GM12878 (cell line): ENCODE measurements at regions not wholly inside any gene's neighbourhood (a gene's known extent, or its start where the extent isn't known, plus 50 kb on each side); places are given as distances from the start of the nearest gene placed in this dataset.

Source experiments
- ATAC-seq: fragments of 200-7000 bp; cut with Tn5 transposase; 3 replicates; pipeline ENCODE4 v1.9.1; 2020; ENCODE audit warnings: mild to moderate bottlenecking, moderate library complexity
- BruUV-seq: library from RNA; stranded (reverse); fragments of 400-500 nt; replicated peaks from 2 replicates; lab custom pipeline; 2021; lab: Mats Ljungman, UMichigan
- CTCF ChIA-PET: fragments of 300-600 bp; sonication (Branson Sonifier 250); formaldehyde crosslinking; extraction: SDS; loops from one replicate; lab custom pipeline; 2021; ENCODE audit warnings: inconsistent platforms; lab: Yijun Ruan, JAX
- POLR2A ChIA-PET: fragments of 350-600 bp; formaldehyde crosslinking; extraction: SDS; loops from one replicate; lab custom pipeline; 2021; ENCODE audit warnings: inconsistent platforms; lab: Charles Lee
- RAD21 ChIA-PET: fragments of 300-600 bp; sonication (Branson Sonifier 250); formaldehyde crosslinking; loops from one replicate; lab custom pipeline; 2023; ENCODE audit warnings: antibody characterized with exemption; ENCODE audit not compliant: unreplicated experiment; lab: Charles Lee
- SMC1A ChIA-PET: fragments of 300-600 bp; sonication (Branson Sonifier 250); formaldehyde crosslinking; loops from one replicate; lab custom pipeline; 2023; ENCODE audit not compliant: unreplicated experiment, uncharacterized antibody; lab: Charles Lee
- DNase-seq: peaks from one replicate; pipeline ENCODE4 v3.0.0-alpha.2; 2011; ENCODE audit warnings: low read depth, low spot score
- FAIRE-seq: peaks from 3 replicates; lab custom pipeline; 2011; peaks lifted over from hg19 to GRCh38; lab: Jason Lieb, UNC
- H2AFZ ChIP-seq: 2 replicates; pipeline ENCODE4 v1.6.0; 2011; ENCODE audit warnings: low read depth, low read length, control low read depth; ENCODE audit not compliant: control insufficient read depth
- H3K27ac ChIP-seq: 2 replicates; pipeline ENCODE4 v1.5.1; 2011; ENCODE audit warnings: control low read depth; ENCODE audit not compliant: control insufficient read depth, insufficient read depth
- H3K27me3 ChIP-seq, 2 experiments: replicated peaks in 1 of 2; 2 replicates each; pipeline versions ENCODE4 v1.6.0 to v1.6.1; 2011; ENCODE audit warnings: low read length in 1 of 2; ENCODE audit not compliant: control insufficient read depth in 2 of 2, insufficient read depth in 2 of 2
- H3K36me3 ChIP-seq, 2 experiments: 2 replicates each; pipeline ENCODE4 v1.5.1; 2011; ENCODE audit warnings: low read length in 1 of 2; ENCODE audit not compliant: control insufficient read depth in 2 of 2, insufficient read depth in 2 of 2
- H3K4me1 ChIP-seq: 2 replicates; pipeline ENCODE4 v1.6.1; 2011; ENCODE audit warnings: mild to moderate bottlenecking, low read length, moderate library complexity, mixed read lengths; ENCODE audit not compliant: control insufficient read depth, insufficient read depth
- H3K4me2 ChIP-seq: 2 replicates; pipeline ENCODE4 v1.6.0; 2011; ENCODE audit warnings: control low read depth; ENCODE audit not compliant: control insufficient read depth, insufficient read depth
- H3K4me3 ChIP-seq: fragments of 200-600 bp; sonication (generic); 2 replicates; pipeline ENCODE4 v1.5.1; 2016
- H3K79me2 ChIP-seq: 2 replicates; pipeline ENCODE4 v1.6.0; 2011; ENCODE audit warnings: low read length; ENCODE audit not compliant: control insufficient read depth, insufficient read depth
- H3K9ac ChIP-seq: 2 replicates; pipeline ENCODE4 v1.8.0; 2011; ENCODE audit warnings: low read length, control low read depth, mixed read lengths; ENCODE audit not compliant: control insufficient read depth, insufficient read depth
- H3K9me3 ChIP-seq: replicated peaks from 3 replicates; pipeline ENCODE4 v1.5.1; 2011; ENCODE audit warnings: mild to moderate bottlenecking, low read length; ENCODE audit not compliant: control insufficient read depth, insufficient read depth
- H4K20me1 ChIP-seq: 2 replicates; pipeline ENCODE4 v1.6.0; 2011; ENCODE audit not compliant: control insufficient read depth, insufficient read depth
- ASH2L ChIP-seq: fragments of 300-600, 200-600 bp; sonication (generic); IDR thresholded peaks from 2 replicates; pipeline ENCODE4 v1.6.1; 2017; ENCODE audit warnings: low read depth, mild to moderate bottlenecking, borderline replicate concordance
- ATF3 ChIP-seq: IDR thresholded peaks from 2 replicates; pipeline ENCODE4 v1.6.1; 2011; ENCODE audit warnings: low read depth, mild to moderate bottlenecking, low read length, moderate library complexity, borderline replicate concordance; ENCODE audit errors: extremely low read depth
- CTCF ChIP-seq, 3 experiments: IDR thresholded peaks in 2 of 3; conservative IDR thresholded peaks in 1 of 3; 2 replicates each; pipeline ENCODE4 v1.5.1; 2011; ENCODE audit warnings: low read depth in 3 of 3, low read length in 3 of 3, mild to moderate bottlenecking in 3 of 3, control low read depth in 2 of 3, moderate library complexity in 2 of 3, inconsistent platforms in 1 of 3, mixed read lengths in 1 of 3; ENCODE audit not compliant: control insufficient read depth in 2 of 3, insufficient read depth in 1 of 3; ENCODE audit errors: extremely low read depth in 1 of 3
- GABPA ChIP-seq: IDR thresholded peaks from 2 replicates; pipeline ENCODE4 v1.6.1; 2014; ENCODE audit warnings: antibody characterized with exemption, low read depth, mild to moderate bottlenecking, inconsistent platforms
- HCFC1 ChIP-seq: fragments of 150-350 bp; IDR thresholded peaks from 2 replicates; pipeline ENCODE4 v1.6.1; 2014; ENCODE audit warnings: low read length
- HDAC6 ChIP-seq: fragments of 200-600 bp; sonication (generic); IDR thresholded peaks from one replicate; pipeline ENCODE4 v1.8.0; 2017; ENCODE audit warnings: antibody characterized with exemption; ENCODE audit not compliant: unreplicated experiment
- HDGF ChIP-seq: fragments of 450-650 bp; IDR thresholded peaks from 2 replicates; pipeline ENCODE4 v1.6.1; 2016; ENCODE audit warnings: antibody characterized with exemption
- IRF4 ChIP-seq: IDR thresholded peaks from 2 replicates; pipeline ENCODE4 v1.6.1; 2011; ENCODE audit warnings: low read depth, low read length
- JUNB ChIP-seq: IDR thresholded peaks from 2 replicates; pipeline ENCODE4 v1.6.1; 2016; ENCODE audit warnings: antibody characterized with exemption, mild to moderate bottlenecking
- NFYB ChIP-seq: IDR thresholded peaks from 2 replicates; pipeline ENCODE4 v1.6.1; 2011; ENCODE audit warnings: low read depth, mild to moderate bottlenecking, low read length, improper control_type of control experiment, moderate library complexity; ENCODE audit not compliant: insufficient read depth
- NKRF ChIP-seq: fragments of 450-650 bp; conservative IDR thresholded peaks from 2 replicates; pipeline ENCODE4 v1.6.1; 2017; ENCODE audit warnings: mild to moderate bottlenecking, moderate library complexity
- PML ChIP-seq: IDR thresholded peaks from 2 replicates; pipeline ENCODE4 v1.6.1; 2012; ENCODE audit warnings: low read length, inconsistent platforms
- RCOR1 ChIP-seq: conservative IDR thresholded peaks from 2 replicates; pipeline ENCODE4 v1.6.1; 2012; ENCODE audit warnings: low read depth, low read length, improper control_type of control experiment
- SMAD1 ChIP-seq: fragments of 450-650 bp; IDR thresholded peaks from 2 replicates; pipeline ENCODE4 v1.6.1; 2018; ENCODE audit warnings: mild to moderate bottlenecking, low read depth; ENCODE audit not compliant: partially characterized antibody
- SMAD5 ChIP-seq: IDR thresholded peaks from 2 replicates; pipeline ENCODE4 v1.6.1; 2016; ENCODE audit warnings: antibody characterized with exemption, low read depth
- TBL1XR1 ChIP-seq: IDR thresholded peaks from 2 replicates; pipeline ENCODE4 v1.6.1; 2012; ENCODE audit warnings: low read depth, low read length, improper control_type of control experiment
- TCF12 ChIP-seq: IDR thresholded peaks from 2 replicates; pipeline ENCODE4 v1.6.1; 2011; ENCODE audit warnings: low read depth, mild to moderate bottlenecking, low read length
- ZNF217 ChIP-seq: fragments of 450-650 bp; IDR thresholded peaks from 2 replicates; pipeline ENCODE4 v1.6.1; 2017; ENCODE audit warnings: antibody characterized with exemption, mild to moderate bottlenecking
- ZNF24 ChIP-seq: fragments of 450-650 bp; IDR thresholded peaks from 2 replicates; pipeline ENCODE4 v1.6.1; 2017; ENCODE audit warnings: antibody characterized with exemption, mild to moderate bottlenecking
- WGBS: methylation state at CpG from one replicate; pipeline ENCODE4 v1.1.6; 2016; ENCODE audit warnings: low lambda C conversion rate; ENCODE audit not compliant: insufficient replicate concordance, insufficient coverage; ENCODE audit errors: missing lambda C conversion rate; 5-methylcytosine and 5-hydroxymethylcytosine counted together
- in situ Hi-C: fragments of 300-500 bp; cut with MboI; formaldehyde crosslinking; loops from 9 replicates; pipeline ENCODE4 v1.14.3; 2018; ENCODE audit warnings: mixed read lengths
- intact Hi-C: fragments of 100-400 bp; cut with micrococcal nuclease; formaldehyde crosslinking; loops from one replicate; pipeline ENCODE4 v1.14.2; 2022; ENCODE audit not compliant: unreplicated experiment

- RAD21 ChIA-PET: interaction anchor here (1.1 to 2.4 kb wide), 3 partner anchors 189 to 646 kb away, joined by 3 to 17 read pairs (median 6); no protein-coding TSS in a partner anchor
- POLR2A ChIA-PET: no interaction called here
- no peak overlapping the region for H3K9ac ChIP-seq
Measured at GRCh38 chr20:20859510-20859909, 147.1 kb upstream of the RALGAPA2 start.

More at GRCh38 chr20:20859510-20859909, 147.1 kb upstream of the RALGAPA2 start:
- no peak for FAIRE-seq
- CTCF ChIA-PET: interaction anchor here (0.7 to 5.8 kb wide), 22 partner anchors 9 to 763 kb away, joined by 3 to 70 read pairs (median 4); no protein-coding TSS in a partner anchor
- in situ Hi-C loops (no loop called here), intact Hi-C loops (no loop called here)
- Histone ChIP-seq H4K20me1 (no peaks in the 10 kb centered on the region), H3K4me1 (no peaks in the 10 kb centered on the region), H3K27me3 (no peaks in the 10 kb centered on the region), H2AFZ (no peak overlapping the region), H3K79me2 (no peaks in the 10 kb centered on the region), H3K9me3 (no peaks in the 10 kb centered on the region), H3K4me2 (no peak overlapping the region), H3K27ac (no peak overlapping the region), H3K4me3 (no peak overlapping the region), H3K36me3 (no peaks in the 10 kb centered on the region)
- no peak for DNase-seq
- no peak for ATAC-seq
- 12% methylated on average over 7 of the region's 7 CpGs for WGBS
- SMC1A ChIA-PET: interaction anchor here (1.1 to 2.9 kb wide), 7 partner anchors 10 to 646 kb away, joined by 4 to 23 read pairs (median 7); no protein-coding TSS in a partner anchor
- no TSS peak for BruUV-seq
- no peak for TF ChIP-seq NKRF
- TF ChIP-seq ATF3: no peak
- no peak for TF ChIP-seq SMAD5
- TF ChIP-seq HCFC1: no peak
- no peak for TF ChIP-seq RCOR1
- no peak for TF ChIP-seq TBL1XR1
- no peak for TF ChIP-seq HDGF
- TF ChIP-seq JUNB: no peak
- TF ChIP-seq IRF4: no peak
- TF ChIP-seq SMAD1: no peak
- TF ChIP-seq PML: no peak
- no peak for TF ChIP-seq TCF12
- no peak for TF ChIP-seq ZNF217
- TF ChIP-seq CTCF (IDR thresholded peaks at IDR 0.05 in 2 of 3, conservative IDR thresholded peaks at IDR 0.05 in 1 of 3; ENCODE audit: control insufficient read depth in 2 of 3, extremely low read depth in 1 of 3, insufficient read depth in 1 of 3, low read depth in 3 of 3, low read length in 3 of 3): no peak
- no peak for TF ChIP-seq ZNF24
- no peak for TF ChIP-seq GABPA
- TF ChIP-seq HDAC6: no peak
- TF ChIP-seq ASH2L: no peak
- no peak for TF ChIP-seq NFYB
